Thoracic aorta (tissue), 2 donors: ENCODE measurements at regions not wholly inside any gene's neighbourhood (a gene's known extent, or its start where the extent isn't known, plus 50 kb on each side); places are given as distances from the start of the nearest gene placed in this dataset.

Experiments used
- ATAC-seq: fragments of 150-250 bp; one replicate; pipeline ENCODE4 v1.8.0; 2017; ENCODE audit warnings: low read depth; ENCODE audit not compliant: insufficient number of reproducible peaks, low FRiP score
- DNase-seq: peaks from one replicate; pipeline ENCODE4 v3.0.0-alpha.2; 2020; ENCODE audit warnings: low spot score
- H3K27ac ChIP-seq, 2 donors: fragments of 200-600 bp; sonication (generic); 1 replicate in 1 of 2; 2 replicates in 1 of 2; pipeline ENCODE4 v1.5.1; 2016; ENCODE audit warnings: mild to moderate bottlenecking in 2 of 2, moderate library complexity in 2 of 2
- H3K27me3 ChIP-seq: fragments of 200-600 bp; sonication (generic); replicated peaks from 2 replicates; pipeline ENCODE4 v1.6.0; 2016; ENCODE audit warnings: mild to moderate bottlenecking; ENCODE audit not compliant: insufficient read depth
- H3K36me3 ChIP-seq: fragments of 200-600 bp; sonication (generic); one replicate; pipeline ENCODE4 v1.5.1; 2016
- H3K4me1 ChIP-seq, 2 donors: fragments of 200-600 bp; sonication (generic); 1 replicate in 1 of 2; 2 replicates in 1 of 2; pipeline versions ENCODE4 v1.5.1 to v1.6.0; 2016; ENCODE audit warnings: low read depth in 2 of 2, mild to moderate bottlenecking in 1 of 2; ENCODE audit not compliant: control insufficient read depth in 1 of 2
- H3K4me3 ChIP-seq: fragments of 200-600 bp; sonication (generic); 2 replicates; pipeline ENCODE4 v1.5.1; 2016; ENCODE audit warnings: mild to moderate bottlenecking
- H3K9me3 ChIP-seq: fragments of 200-600 bp; sonication (generic); 2 replicates; pipeline ENCODE4 v1.5.1; 2016
- TF ChIP-seq, protein P1 (sequence below): fragments of 200-600 bp; sonication (generic); IDR thresholded peaks from one replicate; pipeline ENCODE4 v1.5.1; 2019; ENCODE audit warnings: antibody characterized with exemption

DNA sequence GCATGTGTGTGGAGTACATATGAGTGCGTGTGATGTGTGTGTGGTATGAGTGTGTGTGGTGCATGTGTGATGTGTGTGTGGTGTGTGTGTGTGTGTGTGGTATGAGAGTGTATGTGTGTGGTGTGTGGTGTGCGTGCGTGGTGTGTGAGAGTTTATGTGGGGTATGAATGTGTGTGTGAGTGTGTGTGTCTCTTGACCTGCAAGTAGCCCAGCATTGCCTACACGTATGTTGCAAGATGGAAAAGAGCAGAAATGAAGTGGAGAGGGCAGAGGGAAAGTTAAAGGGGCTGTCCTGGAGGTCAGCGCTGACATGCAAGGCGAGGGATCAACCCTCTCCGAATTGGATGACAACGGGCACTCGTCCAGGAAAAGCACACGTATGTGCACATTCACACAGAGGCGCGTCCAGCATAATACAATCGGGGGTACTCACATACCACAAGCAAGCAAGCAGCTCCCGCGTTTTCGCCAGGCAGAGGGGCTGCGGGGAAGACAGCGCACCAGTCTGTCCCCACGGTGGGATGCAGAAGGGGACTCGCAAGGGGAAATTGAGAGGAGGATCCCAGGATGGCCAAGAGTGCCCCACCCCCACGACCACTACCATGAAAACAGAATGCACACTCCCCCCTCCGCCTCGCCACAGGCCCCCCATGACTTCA is 174.5 kb upstream of the AFDN start:
- no peak for DNase-seq
- H3K27me3 ChIP-seq = no peaks in the 10 kb centered on the region
- TF ChIP-seq, protein P1, sequence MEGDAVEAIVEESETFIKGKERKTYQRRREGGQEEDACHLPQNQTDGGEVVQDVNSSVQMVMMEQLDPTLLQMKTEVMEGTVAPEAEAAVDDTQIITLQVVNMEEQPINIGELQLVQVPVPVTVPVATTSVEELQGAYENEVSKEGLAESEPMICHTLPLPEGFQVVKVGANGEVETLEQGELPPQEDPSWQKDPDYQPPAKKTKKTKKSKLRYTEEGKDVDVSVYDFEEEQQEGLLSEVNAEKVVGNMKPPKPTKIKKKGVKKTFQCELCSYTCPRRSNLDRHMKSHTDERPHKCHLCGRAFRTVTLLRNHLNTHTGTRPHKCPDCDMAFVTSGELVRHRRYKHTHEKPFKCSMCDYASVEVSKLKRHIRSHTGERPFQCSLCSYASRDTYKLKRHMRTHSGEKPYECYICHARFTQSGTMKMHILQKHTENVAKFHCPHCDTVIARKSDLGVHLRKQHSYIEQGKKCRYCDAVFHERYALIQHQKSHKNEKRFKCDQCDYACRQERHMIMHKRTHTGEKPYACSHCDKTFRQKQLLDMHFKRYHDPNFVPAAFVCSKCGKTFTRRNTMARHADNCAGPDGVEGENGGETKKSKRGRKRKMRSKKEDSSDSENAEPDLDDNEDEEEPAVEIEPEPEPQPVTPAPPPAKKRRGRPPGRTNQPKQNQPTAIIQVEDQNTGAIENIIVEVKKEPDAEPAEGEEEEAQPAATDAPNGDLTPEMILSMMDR = no peak
- H3K36me3 ChIP-seq = no peaks in the 10 kb centered on the region
- no peak overlapping the region for H3K4me3 ChIP-seq
- no peaks in the 10 kb centered on the region for H3K9me3 ChIP-seq
- no peaks in the 10 kb centered on the region for H3K4me1 ChIP-seq
- H3K27ac ChIP-seq = no peak overlapping the region
- ATAC-seq = no peak

DNA sequence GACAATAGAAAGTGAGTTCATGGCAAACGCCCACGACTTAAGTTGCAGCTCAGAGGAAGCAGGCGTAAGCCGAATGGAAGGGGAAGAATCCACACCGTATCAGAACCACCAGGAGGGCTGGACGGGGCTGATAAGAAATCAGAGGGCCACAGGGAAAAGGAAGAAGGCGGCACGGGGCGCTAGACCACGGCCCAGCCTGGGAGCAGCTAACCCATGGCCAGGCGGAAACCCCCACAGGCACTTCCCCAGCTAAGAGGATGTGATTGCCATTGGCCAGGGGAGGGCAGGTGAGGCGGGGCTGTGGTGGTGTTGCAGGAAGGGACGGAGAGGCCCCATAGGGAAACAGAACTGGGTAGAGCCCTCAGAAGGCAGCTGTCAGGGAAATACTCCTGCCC is 174.0 kb upstream of the AFDN start:
- Histone ChIP-seq H3K27me3 (no peaks in the 10 kb centered on the region), H3K27ac (no peak overlapping the region), H3K4me1 (no peaks in the 10 kb centered on the region), H3K9me3 (no peaks in the 10 kb centered on the region), H3K4me3 (no peak overlapping the region), H3K36me3 (no peaks in the 10 kb centered on the region)
- TF ChIP-seq, protein P1 = no peak
- DNase-seq (no peak), ATAC-seq (no peak)

DNA sequence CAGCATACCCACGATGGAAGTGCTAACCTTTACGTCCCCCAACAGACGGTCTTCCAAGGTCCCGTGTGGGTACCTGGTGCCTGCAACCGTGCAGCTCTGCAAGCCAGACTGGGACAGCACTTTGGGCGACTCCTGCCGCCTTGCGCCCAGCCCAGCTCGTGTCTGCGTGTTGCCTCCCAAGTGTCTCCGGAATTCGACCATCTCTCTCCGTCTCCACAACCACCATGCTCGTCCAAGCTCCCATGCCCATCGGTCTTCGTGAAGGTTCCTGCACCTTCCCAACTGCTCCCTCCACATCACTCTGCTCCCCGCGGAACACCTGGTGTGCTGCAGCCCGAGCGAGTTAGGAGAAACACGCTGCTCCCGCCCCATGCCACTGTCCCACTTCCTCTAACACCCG is 173.2 kb upstream of the AFDN start:
- TF ChIP-seq, protein P1 = no peak
- no peaks in the 10 kb centered on the region for H3K27me3 ChIP-seq
- ATAC-seq (no peak), DNase-seq (no peak)
- H3K4me3 ChIP-seq = no peak overlapping the region
- no peak overlapping the region for H3K27ac ChIP-seq
- no peaks in the 10 kb centered on the region for H3K36me3 ChIP-seq
- no peaks in the 10 kb centered on the region for H3K9me3 ChIP-seq
- no peaks in the 10 kb centered on the region for H3K4me1 ChIP-seq

DNA sequence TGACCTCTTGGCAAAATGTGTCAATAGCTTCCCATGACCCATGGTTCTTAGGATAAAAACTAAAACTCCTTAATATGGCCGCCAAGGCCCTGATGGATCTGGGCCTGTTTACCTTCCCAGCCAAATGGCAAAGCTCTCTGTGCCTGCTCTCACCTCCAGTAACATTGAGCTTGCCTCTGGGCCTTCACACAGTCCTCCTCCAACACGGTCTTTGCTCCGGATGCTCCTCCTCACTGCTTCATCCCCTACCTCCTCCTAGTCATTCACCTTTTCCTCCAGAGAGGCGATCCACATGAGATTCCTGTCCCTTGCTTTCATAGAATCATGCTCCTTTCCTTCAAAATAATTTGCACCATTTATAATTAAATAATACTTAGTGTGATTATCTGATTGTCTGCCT is 172.3 kb upstream of the AFDN start:
- no peaks in the 10 kb centered on the region for H3K4me1 ChIP-seq
- H3K27me3 ChIP-seq = no peaks in the 10 kb centered on the region
- H3K27ac ChIP-seq = no peak overlapping the region
- no peaks in the 10 kb centered on the region for H3K36me3 ChIP-seq
- TF ChIP-seq, protein P1 = no peak
- no peaks in the 10 kb centered on the region for H3K9me3 ChIP-seq
- no peak overlapping the region for H3K4me3 ChIP-seq
- DNase-seq (no peak), ATAC-seq (no peak)

DNA sequence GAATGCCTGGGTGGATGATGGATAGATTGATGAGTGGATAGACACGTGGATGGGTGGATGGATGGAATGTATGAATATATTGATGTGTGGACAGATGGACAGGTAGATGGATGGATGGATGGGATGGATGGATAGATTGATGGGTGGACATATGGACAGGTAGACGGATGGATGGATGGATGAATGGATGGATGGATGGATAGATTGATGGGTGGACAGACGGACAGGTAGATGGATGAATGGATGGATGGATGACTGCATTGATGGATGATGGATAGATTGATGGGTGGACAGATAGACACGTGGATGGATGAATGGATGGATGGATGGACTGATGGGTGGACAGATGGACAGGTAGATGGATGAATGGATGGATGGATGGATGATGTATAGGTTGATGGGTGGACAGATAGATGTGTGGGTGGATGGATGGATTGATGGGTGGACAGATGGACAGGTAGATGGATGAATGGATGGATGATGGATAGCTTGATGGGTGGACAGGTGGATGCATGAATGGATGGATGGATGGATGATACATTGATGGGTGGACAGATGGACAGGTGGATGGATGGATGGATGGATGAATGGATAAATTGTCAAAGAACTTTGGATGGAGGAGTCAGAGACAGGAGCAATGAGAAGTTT is 171.4 kb upstream of the AFDN start:
- Histone ChIP-seq H3K4me3 (no peak overlapping the region), H3K27me3 (no peaks in the 10 kb centered on the region), H3K27ac (no peak overlapping the region), H3K36me3 (no peaks in the 10 kb centered on the region), H3K9me3 (no peaks in the 10 kb centered on the region), H3K4me1 (peaks cover 0 to under 1% of the 10 kb centered on the region in 2 donors)
- TF ChIP-seq, protein P1 = no peak
- DNase-seq = no peak
- ATAC-seq = no peak
